HG03025 (cell line): ENCODE measurements at regions not wholly inside any gene's neighbourhood (a gene's known extent, or its start where the extent isn't known, plus 50 kb on each side); places are given as distances from the start of the nearest gene placed in this dataset.

ENCODE experiments used
- ATAC-seq: cut with Tn5 transposase; IDR thresholded peaks from one replicate; pipeline ENCODE4 v1.9.1; 2021; ENCODE audit warnings: mild to moderate bottlenecking, moderate library complexity; ENCODE audit not compliant: unreplicated experiment, low FRiP score

DNA sequence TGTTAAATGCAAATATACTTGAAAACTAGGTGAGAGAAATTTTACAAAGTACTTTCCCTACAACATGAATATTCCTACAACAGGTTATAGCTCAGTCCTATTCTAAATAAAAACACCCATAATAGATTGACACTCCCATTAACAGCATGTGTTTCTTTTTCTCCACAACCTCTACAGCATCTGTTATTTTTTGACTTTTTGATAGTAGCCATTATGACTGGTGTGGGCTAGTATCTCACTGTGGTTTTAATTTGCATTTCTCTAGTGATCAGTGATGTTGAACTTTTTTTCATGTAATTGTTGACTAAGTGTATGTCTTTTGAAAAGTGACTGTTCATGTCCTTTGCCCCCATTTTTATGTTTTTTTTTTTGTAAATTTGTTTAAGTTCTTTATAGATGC, 1506.1 kb upstream of the CDH9 start:
- no peak for ATAC-seq

DNA sequence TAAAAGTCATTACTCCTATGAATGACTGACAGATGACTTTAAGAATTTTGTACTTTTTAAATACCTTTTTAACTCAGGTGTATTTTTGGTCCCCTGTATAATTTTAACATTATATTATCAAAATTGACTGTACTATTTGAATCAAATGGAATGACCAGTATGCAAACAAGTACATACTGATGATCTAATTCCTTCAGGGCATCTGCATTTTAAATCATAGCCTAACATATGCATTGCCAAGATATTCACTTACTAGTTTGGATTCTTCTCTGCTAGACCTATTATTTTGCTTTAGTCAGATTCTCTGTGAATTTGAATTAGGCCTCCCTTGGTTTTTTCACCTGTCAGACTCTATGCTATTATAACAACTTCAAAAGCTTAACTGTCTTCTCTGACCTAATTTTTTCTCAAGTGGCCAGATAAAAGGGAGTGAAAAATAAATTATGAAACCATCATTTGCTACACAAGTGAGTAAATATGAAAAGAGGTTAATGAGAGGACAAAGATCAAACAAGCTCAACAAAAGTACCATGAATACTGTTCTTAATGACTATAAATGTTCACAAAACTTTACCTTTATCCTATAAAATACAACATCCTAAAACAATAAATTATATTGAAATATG, 1505.2 kb upstream of the CDH9 start:
- no peak for ATAC-seq

- ATAC-seq: no peak
Measured at GRCh38 chr5:28542987-28543386, 1504.6 kb upstream of the CDH9 start.

- no peak for ATAC-seq
Measured at GRCh38 chr5:28523888-28524635, 1485.7 kb upstream of the CDH9 start.

- ATAC-seq: no peak
Measured at GRCh38 chr5:28523416-28523815, 1485.0 kb upstream of the CDH9 start.

DNA sequence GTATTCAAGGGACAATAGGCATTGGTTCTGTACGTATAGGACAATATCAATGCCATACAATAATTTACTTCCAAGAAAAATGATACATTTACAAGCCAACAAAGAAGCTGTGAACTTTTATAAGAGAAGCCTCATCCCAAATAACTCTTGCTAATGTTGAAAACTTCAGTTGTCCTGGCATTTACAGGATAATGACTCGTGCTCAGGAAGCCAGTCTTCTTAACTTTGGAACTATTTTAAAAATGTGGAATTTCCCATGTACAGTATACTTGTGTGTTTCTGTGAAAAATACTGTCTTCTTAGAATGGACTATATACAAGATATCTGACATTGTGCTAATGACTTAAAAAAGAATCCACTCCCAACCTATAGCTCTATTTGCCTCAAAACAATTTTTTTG, 1479.3 kb upstream of the CDH9 start:
- ATAC-seq: no peak

DNA sequence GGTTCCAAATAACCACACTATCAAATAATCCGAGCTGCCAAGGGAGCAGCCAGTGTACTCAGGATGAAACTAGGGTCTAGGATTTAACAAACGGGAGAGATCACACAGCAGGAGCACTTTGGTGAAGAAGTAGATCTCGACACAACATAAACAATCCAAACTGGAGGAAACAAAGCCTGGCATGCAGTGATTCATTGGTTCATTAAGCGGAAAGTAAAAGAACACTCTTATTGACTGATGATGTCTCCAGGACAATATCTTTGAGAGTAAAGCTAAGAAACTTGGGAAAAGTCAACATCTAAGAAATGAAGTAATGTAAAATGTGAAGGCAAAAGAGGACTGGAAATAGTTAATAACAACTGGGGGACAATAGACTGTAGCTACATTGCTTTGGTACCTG, 1478.3 kb upstream of the CDH9 start:
- ATAC-seq: no peak

GRCh38 chr5:28512648-28513047, 1474.3 kb upstream of the CDH9 start:
- ATAC-seq: no peak

DNA sequence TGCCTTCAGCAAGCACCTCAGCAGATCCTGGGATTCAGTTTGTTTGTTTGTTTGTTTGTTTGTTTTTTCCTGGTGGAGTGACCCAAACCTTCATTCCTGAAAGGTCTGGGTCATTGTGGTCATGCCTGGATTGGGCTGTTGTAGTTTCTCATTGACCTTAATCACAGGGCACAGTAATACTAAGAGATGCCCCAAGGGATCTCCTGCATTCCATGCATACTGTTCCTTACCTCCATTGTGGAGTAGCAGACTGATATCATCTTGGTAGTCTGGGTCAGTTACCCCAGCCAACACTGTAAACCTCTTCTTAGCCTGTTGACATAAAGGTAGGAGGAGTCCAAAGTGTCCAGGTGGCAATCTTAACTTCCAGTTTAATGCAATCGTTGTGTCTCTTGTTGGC, 1466.7 kb upstream of the CDH9 start:
- no peak for ATAC-seq

DNA sequence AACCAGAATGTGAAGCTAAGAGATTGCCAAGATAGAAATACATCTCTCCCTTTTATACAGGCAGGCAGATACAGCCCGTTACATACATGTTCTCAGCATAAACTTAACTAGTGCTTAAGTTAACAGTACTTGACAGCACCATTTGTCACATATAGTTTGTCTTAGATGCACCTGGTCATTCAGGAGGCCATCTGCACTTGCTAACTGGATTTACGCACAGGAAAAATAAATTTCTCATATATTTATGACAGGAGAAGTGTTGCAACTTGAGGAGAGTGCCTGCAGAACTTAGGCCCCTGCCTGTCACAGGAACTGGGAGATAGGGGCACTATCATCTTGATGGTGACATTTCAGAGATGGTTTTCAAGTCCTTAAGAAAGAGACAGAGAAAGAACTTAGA, 1462.1 kb upstream of the CDH9 start:
- ATAC-seq: no peak

- ATAC-seq: no peak
Measured at GRCh38 chr5:28499766-28500290, 1461.4 kb upstream of the CDH9 start.

GRCh38 chr5:28495876-28496275, 1457.5 kb upstream of the CDH9 start:
- ATAC-seq: no peak

DNA sequence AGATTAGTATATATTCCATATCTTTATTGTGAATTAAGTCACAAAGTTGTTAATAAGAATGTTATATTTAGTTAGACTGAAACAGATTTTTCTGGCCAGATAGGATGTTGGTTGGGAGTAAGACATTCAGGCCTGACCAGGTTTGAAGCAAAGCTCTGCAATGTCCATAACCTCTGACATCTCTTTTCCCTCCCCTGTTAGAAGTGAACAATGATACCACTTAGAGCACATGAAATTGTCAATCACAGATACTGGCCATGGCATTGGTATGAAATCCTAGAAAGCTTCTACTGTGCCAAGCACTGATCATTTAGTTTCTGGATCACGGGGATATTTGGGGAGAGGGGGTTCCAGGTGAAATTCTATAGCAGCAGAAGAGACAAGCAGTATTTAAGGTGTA, 1455.1 kb upstream of the CDH9 start:
- ATAC-seq: no peak

DNA sequence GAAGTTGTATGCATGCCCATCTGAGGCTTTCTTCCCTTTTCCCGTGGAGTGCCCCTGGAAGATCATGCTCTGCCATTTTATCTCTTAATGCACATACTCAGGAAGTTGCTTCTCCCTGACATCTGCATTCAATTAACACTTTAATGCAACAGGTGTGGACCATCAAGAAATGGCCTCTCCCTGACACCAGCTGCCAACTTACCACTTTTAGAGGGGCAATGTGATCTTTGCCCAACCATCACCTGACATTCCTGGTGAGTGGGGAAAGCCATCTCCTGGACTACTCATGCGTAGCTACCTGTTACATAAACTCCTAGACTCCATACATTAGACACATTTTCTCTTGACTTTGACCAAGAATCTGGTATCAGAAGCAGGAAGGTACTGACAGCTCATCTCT, 1450.4 kb upstream of the CDH9 start:
- no peak for ATAC-seq

GRCh38 chr5:28483327-28484025, 1445.1 kb upstream of the CDH9 start:
- ATAC-seq: no peak

GRCh38 chr5:28473531-28474107, 1435.2 kb upstream of the CDH9 start:
- ATAC-seq: no peak

GRCh38 chr5:28468166-28468565, 1429.8 kb upstream of the CDH9 start:
- ATAC-seq: no peak

GRCh38 chr5:28463728-28464127, 1425.3 kb upstream of the CDH9 start:
- ATAC-seq: no peak

DNA sequence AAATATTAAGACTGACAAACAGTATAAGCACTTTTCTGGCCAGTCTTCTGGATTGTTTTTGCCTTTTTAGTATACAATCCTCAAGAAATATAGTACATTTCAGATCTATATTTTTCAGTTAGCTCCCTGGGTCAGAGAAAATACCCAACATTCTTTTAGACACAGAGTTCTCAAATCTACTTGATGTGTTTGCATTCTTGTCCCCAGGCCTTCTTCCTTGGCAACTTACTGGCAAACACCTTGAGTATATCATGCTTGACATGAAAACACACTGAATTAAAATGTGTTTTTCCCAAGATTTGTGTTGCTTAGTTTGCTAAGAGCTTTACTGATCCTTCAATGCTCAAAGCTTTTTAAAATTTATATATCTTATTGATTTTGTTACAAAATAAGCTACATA, 1413.1 kb upstream of the CDH9 start:
- no peak for ATAC-seq

DNA sequence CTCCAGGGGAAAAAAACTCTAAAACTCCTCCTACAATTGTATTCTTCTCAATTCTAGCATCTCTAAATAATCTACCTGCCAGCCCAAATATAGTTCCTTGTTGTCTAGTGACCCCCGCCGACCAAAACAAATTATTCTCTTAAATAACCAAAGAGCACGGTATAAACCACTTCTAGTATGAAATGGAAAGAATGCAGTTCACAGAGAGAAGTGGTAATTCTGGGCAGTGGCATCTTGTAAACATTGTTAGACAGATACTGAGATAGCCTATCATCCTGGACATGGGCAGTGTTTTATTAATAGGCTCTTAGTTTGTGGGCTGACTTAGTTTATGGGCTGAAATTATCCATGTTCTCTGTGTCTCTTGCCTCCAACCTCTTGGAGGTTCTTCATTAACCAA, 1412.6 kb upstream of the CDH9 start:
- ATAC-seq: no peak

DNA sequence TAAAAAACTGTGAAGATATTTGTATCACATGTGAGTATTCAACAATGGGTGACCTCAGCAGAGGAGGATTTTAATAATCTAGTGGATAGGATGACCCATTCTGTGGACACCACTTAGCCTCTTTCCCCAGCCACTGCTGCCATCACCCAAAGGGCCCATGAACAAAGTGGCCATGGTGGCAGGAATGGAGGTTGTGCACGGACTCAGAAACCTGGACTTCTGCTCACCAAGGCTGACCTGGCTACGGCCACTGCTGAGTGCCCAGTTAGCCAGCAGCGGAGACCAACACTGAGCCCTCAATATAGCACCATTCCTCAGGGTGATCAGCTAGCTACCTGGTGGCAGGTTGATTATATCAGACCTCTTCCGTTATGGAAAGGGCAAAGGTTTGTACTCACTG, 1410.4 kb upstream of the CDH9 start:
- ATAC-seq: no peak
